Large intestine (tissue), 3 donors: ENCODE measurements at regions not wholly inside any gene's neighbourhood (a gene's known extent, or its start where the extent isn't known, plus 50 kb on each side); places are given as distances from the start of the nearest gene placed in this dataset.

Experiments
- DNase-seq, 2 donors: peaks; one replicate each; pipeline versions ENCODE4 v3.0.0 to v3.0.0-alpha.2; 2013
- H3K27ac ChIP-seq: one replicate; pipeline ENCODE4 v1.5.1; 2013; ENCODE audit warnings: low read length
- H3K27me3 ChIP-seq: 2 replicates; pipeline ENCODE4 v1.6.1; 2013; ENCODE audit warnings: low read length; ENCODE audit not compliant: control insufficient read depth, insufficient read depth
- H3K36me3 ChIP-seq: 2 replicates; pipeline ENCODE4 v1.6.1; 2013; ENCODE audit warnings: low read length; ENCODE audit not compliant: control insufficient read depth, insufficient read depth
- H3K4me1 ChIP-seq: one replicate; pipeline ENCODE4 v1.6.1; 2013; ENCODE audit warnings: low read length; ENCODE audit not compliant: control insufficient read depth, insufficient read depth
- H3K4me3 ChIP-seq: one replicate; pipeline ENCODE4 v1.5.1; 2013; ENCODE audit warnings: low read length
- H3K9me3 ChIP-seq: one replicate; pipeline ENCODE4 v1.6.1; 2013; ENCODE audit warnings: mild to moderate bottlenecking, low read depth, low read length, moderate library complexity; ENCODE audit not compliant: control insufficient read depth
- WGBS: methylation state at CpG from one replicate; pipeline ENCODE4 v1.1.5; 2013; ENCODE audit warnings: low lambda C conversion rate; ENCODE audit not compliant: insufficient coverage; 5-methylcytosine and 5-hydroxymethylcytosine counted together

GRCh38 chr7:17699696-17700095, 240.6 kb downstream of the SNX13 start:
- H3K36me3 ChIP-seq, result no peaks in the 10 kb centered on the region
- H3K27ac ChIP-seq, result no peak overlapping the region
- H3K9me3 ChIP-seq, result peaks cover 10% of the 10 kb centered on the region
- H3K4me3 ChIP-seq, result no peak overlapping the region
- H3K4me1 ChIP-seq, result no peaks in the 10 kb centered on the region
- DNase-seq, result no peak
- no peaks in the 10 kb centered on the region for H3K27me3 ChIP-seq

- no peaks in the 10 kb centered on the region for H3K36me3 ChIP-seq
- peaks cover 10% of the 10 kb centered on the region for H3K9me3 ChIP-seq
- no peak overlapping the region for H3K27ac ChIP-seq
- H3K27me3 ChIP-seq, result no peaks in the 10 kb centered on the region
- DNase-seq, result no peak
- WGBS, result no CpG with 5 or more reads among the region's 3 CpGs
- no peaks in the 10 kb centered on the region for H3K4me1 ChIP-seq
- no peak overlapping the region for H3K4me3 ChIP-seq
Measured at GRCh38 chr7:17700138-17700537, 240.2 kb downstream of the SNX13 start.

GRCh38 chr7:17706275-17706674, 234.0 kb downstream of the SNX13 start:
- H3K27ac ChIP-seq, result no peak overlapping the region
- 66% methylated on average over 3 of the region's 4 CpGs for WGBS
- H3K4me3 ChIP-seq, result no peak overlapping the region
- no peak for DNase-seq
- H3K27me3 ChIP-seq, result no peaks in the 10 kb centered on the region
- H3K4me1 ChIP-seq, result no peaks in the 10 kb centered on the region
- H3K9me3 ChIP-seq, result no peaks in the 10 kb centered on the region
- H3K36me3 ChIP-seq, result no peaks in the 10 kb centered on the region

DNA sequence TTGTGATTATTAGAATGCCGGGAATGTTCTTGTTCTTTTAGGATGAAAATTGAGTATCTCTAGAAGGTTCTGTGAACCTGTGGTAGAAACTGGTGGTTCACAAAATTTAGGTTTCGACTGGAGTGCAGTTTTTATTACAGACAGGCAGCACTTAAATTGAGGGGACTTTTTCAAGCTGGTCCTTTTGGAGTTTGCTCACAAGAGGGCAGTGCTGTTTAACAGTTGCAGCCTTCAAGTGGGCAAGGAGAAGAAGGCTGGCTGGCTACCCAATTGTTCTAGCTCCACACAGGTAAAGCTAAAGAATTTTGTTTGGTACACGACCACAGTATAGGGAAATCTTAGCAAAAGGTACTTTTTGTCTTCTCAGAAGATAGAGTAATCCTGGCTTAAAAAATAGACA, 233.6 kb downstream of the SNX13 start:
- H3K27ac ChIP-seq, result no peak overlapping the region
- no peaks in the 10 kb centered on the region for H3K9me3 ChIP-seq
- peak; percentile 19 to 32 for DNase-seq
- no peaks in the 10 kb centered on the region for H3K27me3 ChIP-seq
- no peaks in the 10 kb centered on the region for H3K36me3 ChIP-seq
- WGBS, result 0% methylated on average over 1 of the region's 3 CpGs
- H3K4me1 ChIP-seq, result no peaks in the 10 kb centered on the region
- H3K4me3 ChIP-seq, result no peak overlapping the region

GRCh38 chr7:17709127-17709526, 231.2 kb downstream of the SNX13 start:
- no peak for DNase-seq
- H3K9me3 ChIP-seq, result no peaks in the 10 kb centered on the region
- no peak overlapping the region for H3K27ac ChIP-seq
- no CpG with 5 or more reads among the region's 1 CpG for WGBS
- H3K27me3 ChIP-seq, result no peaks in the 10 kb centered on the region
- H3K36me3 ChIP-seq, result no peaks in the 10 kb centered on the region
- no peaks in the 10 kb centered on the region for H3K4me1 ChIP-seq
- no peak overlapping the region for H3K4me3 ChIP-seq

DNA sequence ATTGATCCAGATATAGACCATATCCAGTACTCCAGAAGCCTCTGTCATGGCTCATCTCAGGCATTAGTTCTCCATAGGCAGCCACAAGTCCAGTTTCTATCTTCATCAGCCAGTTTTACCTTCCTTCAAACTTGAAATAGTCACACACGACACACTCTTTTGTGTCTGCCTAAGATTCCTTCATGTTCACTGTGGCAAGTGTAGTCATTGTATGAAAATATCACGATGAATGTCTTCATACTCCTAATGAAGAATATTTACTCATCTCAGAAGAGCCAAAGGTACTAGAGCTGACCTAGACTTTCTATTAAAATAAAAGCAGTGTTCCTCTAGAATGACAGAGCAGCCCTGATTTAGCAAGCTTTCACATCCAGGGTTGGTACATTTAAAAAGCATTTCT, 230.7 kb downstream of the SNX13 start:
- Histone ChIP-seq H3K27me3 (no peaks in the 10 kb centered on the region), H3K4me1 (no peaks in the 10 kb centered on the region), H3K4me3 (no peak overlapping the region), H3K27ac (no peak overlapping the region), H3K9me3 (no peaks in the 10 kb centered on the region), H3K36me3 (no peaks in the 10 kb centered on the region)
- WGBS, result no CpG with 5 or more reads among the region's 2 CpGs
- no peak for DNase-seq

DNA sequence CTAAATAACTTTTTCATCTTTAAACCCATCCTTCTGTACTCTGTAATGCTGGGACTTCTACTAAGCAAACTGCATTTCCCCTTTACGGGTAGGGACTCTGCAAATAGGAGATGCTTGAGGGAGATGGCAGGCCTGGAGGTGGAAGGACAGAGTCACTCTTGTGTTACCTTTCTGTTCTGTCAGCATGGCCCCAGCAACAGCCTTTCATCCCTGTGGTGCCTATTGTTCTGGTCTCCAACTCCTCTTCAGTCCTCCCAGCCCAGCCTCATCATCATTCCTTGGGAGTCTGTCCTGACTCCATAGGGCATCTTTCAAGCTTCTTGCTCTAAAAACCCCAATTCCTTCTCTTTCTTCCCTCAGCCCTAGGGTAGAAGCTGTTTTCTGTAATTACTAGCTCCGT, 230.0 kb downstream of the SNX13 start:
- H3K9me3 ChIP-seq, result no peaks in the 10 kb centered on the region
- no peaks in the 10 kb centered on the region for H3K27me3 ChIP-seq
- H3K36me3 ChIP-seq, result no peaks in the 10 kb centered on the region
- no peak overlapping the region for H3K27ac ChIP-seq
- WGBS, result 94% methylated on average over 2 of the region's 2 CpGs
- no peak for DNase-seq
- H3K4me3 ChIP-seq, result no peak overlapping the region
- H3K4me1 ChIP-seq, result no peaks in the 10 kb centered on the region

DNA sequence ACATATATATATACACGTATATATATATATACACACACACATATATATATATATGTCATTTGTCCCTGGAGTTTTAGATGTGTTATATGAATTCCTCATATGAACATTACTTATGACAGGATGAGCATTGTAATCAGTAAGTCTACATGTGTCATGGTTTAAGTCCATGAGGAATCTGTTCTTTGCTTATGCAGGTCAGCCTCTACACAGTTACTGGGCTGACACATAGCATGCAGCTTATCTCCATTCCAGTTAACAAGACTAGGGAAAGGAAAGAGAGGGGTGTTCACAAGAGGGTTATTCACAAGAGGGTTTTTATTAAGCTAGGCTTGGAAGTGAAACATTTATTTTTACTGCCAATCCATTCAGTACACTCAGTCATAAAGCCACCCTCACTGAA, 226.7 kb downstream of the SNX13 start:
- no CpG with 5 or more reads among the region's 1 CpG for WGBS
- H3K36me3 ChIP-seq, result no peaks in the 10 kb centered on the region
- H3K27me3 ChIP-seq, result no peaks in the 10 kb centered on the region
- H3K27ac ChIP-seq, result no peak overlapping the region
- H3K4me3 ChIP-seq, result no peak overlapping the region
- H3K4me1 ChIP-seq, result no peaks in the 10 kb centered on the region
- no peaks in the 10 kb centered on the region for H3K9me3 ChIP-seq
- no peak for DNase-seq

- no peaks in the 10 kb centered on the region for H3K9me3 ChIP-seq
- no peak overlapping the region for H3K4me3 ChIP-seq
- no CpG with 5 or more reads among the region's 2 CpGs for WGBS
- H3K36me3 ChIP-seq, result no peaks in the 10 kb centered on the region
- H3K27me3 ChIP-seq, result no peaks in the 10 kb centered on the region
- no peaks in the 10 kb centered on the region for H3K4me1 ChIP-seq
- no peak for DNase-seq
- no peak overlapping the region for H3K27ac ChIP-seq
Measured at GRCh38 chr7:17716816-17717215, 223.5 kb downstream of the SNX13 start.

- Histone ChIP-seq H3K9me3 (no peaks in the 10 kb centered on the region), H3K4me1 (no peaks in the 10 kb centered on the region), H3K27me3 (no peaks in the 10 kb centered on the region), H3K27ac (no peak overlapping the region), H3K4me3 (no peak overlapping the region), H3K36me3 (no peaks in the 10 kb centered on the region)
- DNase-seq, result no peak
- 82% methylated on average over 3 of the region's 5 CpGs for WGBS
Measured at GRCh38 chr7:17719998-17720397, 220.3 kb downstream of the SNX13 start.

DNA sequence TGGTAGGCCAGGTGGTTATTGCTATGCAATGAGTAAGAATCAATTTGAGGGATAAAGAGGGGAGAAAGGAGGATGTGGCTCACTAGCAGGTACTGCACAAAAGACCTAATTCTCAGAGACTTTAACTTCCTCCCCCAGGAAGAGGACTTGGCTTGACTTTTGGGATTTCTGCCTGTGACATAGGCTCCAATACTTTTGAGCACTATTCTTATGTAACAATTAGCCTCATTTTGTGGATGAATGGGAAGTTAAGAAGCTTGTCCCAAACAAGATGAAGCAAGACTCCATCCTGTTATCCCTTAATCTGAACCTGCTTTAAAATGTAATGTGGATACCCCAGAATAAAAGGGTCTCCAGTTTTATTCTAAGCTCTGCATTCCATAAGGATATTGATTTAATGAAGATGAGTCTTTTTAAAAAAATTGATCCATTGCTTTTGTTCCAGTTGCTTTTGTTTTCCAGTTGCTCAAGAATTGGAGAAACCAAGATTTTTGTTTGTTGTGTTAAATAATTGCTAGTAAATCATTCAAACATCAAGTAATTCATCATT, 218.5 kb downstream of the SNX13 start:
- H3K27me3 ChIP-seq, result no peaks in the 10 kb centered on the region
- no peaks in the 10 kb centered on the region for H3K36me3 ChIP-seq
- H3K4me1 ChIP-seq, result no peaks in the 10 kb centered on the region
- no peak for DNase-seq
- H3K27ac ChIP-seq, result no peak overlapping the region
- H3K4me3 ChIP-seq, result no peak overlapping the region
- no peaks in the 10 kb centered on the region for H3K9me3 ChIP-seq
